Erythroblast (primary cell): ENCODE measurements at regions not wholly inside any gene's neighbourhood (a gene's known extent, or its start where the extent isn't known, plus 50 kb on each side); places are given as distances from the start of the nearest gene placed in this dataset.

Source experiments
- GATA1 ChIP-seq: IDR thresholded peaks from 2 replicates; pipeline ENCODE4 v1.6.1; 2011; ENCODE audit warnings: low read depth, mild to moderate bottlenecking, control low read depth, low read length, moderate library complexity
- POLR2A ChIP-seq: IDR thresholded peaks from 2 replicates; pipeline ENCODE4 v1.6.1; 2011; ENCODE audit warnings: mild to moderate bottlenecking, low read length

- TF ChIP-seq POLR2A (no peak), GATA1 (no peak)
Measured at GRCh38 chr2:12264146-12264545, 452.6 kb upstream of the TRIB2 start.
